GM03348 (cell line): ENCODE measurements at regions not wholly inside any gene's neighbourhood (a gene's known extent, or its start where the extent isn't known, plus 50 kb on each side); places are given as distances from the start of the nearest gene placed in this dataset.
A peak's percentile ranks its signal among the peaks of the same experiment; 100 is the strongest.

ENCODE experiments used
- DNase-seq: peaks from one replicate; pipeline ENCODE4 v3.0.0; 2012; ENCODE audit warnings: low spot score

- no peak for DNase-seq
Measured at GRCh38 chr7:13148548-13148947, 461.1 kb downstream of the ARL4A start.

- no peak for DNase-seq
Measured at GRCh38 chr7:13151978-13152377, 464.5 kb downstream of the ARL4A start.

GRCh38 chr7:13152755-13153154 lies 465.3 kb downstream of the ARL4A start:
- DNase-seq: no peak

GRCh38 chr7:13153266-13153665 lies 465.8 kb downstream of the ARL4A start:
- no peak for DNase-seq

GRCh38 chr7:13153742-13154141 lies 466.3 kb downstream of the ARL4A start:
- DNase-seq: no peak

- DNase-seq: no peak
Measured at GRCh38 chr7:13155188-13155587, 467.8 kb downstream of the ARL4A start.

- DNase-seq: no peak
Measured at GRCh38 chr7:13159003-13159402, 471.6 kb downstream of the ARL4A start.

- no peak for DNase-seq
Measured at GRCh38 chr7:13159467-13160184, 472.2 kb downstream of the ARL4A start.

- DNase-seq: no peak
Measured at GRCh38 chr7:13161125-13161524, 473.7 kb downstream of the ARL4A start.

- DNase-seq: no peak
Measured at GRCh38 chr7:13165854-13166253, 478.4 kb downstream of the ARL4A start.

GRCh38 chr7:13166801-13167200 lies 479.4 kb downstream of the ARL4A start:
- DNase-seq: no peak

- DNase-seq: no peak
Measured at GRCh38 chr7:13169356-13169755, 481.9 kb downstream of the ARL4A start.

- no peak for DNase-seq
Measured at GRCh38 chr7:13174991-13175390, 487.6 kb downstream of the ARL4A start.

GRCh38 chr7:13179011-13179582 lies 491.7 kb downstream of the ARL4A start:
- DNase-seq: no peak

- DNase-seq: peak; percentile 12
Measured at GRCh38 chr7:13179775-13180523, 492.5 kb downstream of the ARL4A start.

- no peak for DNase-seq
Measured at GRCh38 chr7:13181216-13181615, 493.8 kb downstream of the ARL4A start.

GRCh38 chr7:13185139-13185538 lies 497.7 kb downstream of the ARL4A start:
- no peak for DNase-seq

- no peak for DNase-seq
Measured at GRCh38 chr7:13188236-13188805, 500.9 kb downstream of the ARL4A start.

- no peak for DNase-seq
Measured at GRCh38 chr7:13188922-13189321, 501.5 kb downstream of the ARL4A start.

- DNase-seq: peak; percentile 40
Measured at GRCh38 chr7:13189668-13190067, 502.2 kb downstream of the ARL4A start.

- peak; percentile 45 for DNase-seq
Measured at GRCh38 chr7:13197501-13197900, 510.1 kb downstream of the ARL4A start.

- DNase-seq: peak; percentile 20
Measured at GRCh38 chr7:13198036-13198435, 510.6 kb downstream of the ARL4A start.

GRCh38 chr7:13198727-13199126 lies 511.3 kb downstream of the ARL4A start:
- peak; percentile 46 for DNase-seq
